Liver (tissue), 8 donors: ENCODE measurements at regions not wholly inside any gene's neighbourhood (a gene's known extent, or its start where the extent isn't known, plus 50 kb on each side); places are given as distances from the start of the nearest gene placed in this dataset.

Experiments
- DNase-seq: peaks from one replicate; pipeline ENCODE4 v3.0.0-alpha.2; 2017; ENCODE audit warnings: low spot score
- H3K27ac ChIP-seq, 2 donors: one replicate each; pipeline ENCODE4 v1.7.0; 2013; ENCODE audit warnings: inconsistent platforms in 2 of 2, low read length in 2 of 2, control low read depth in 1 of 2, low read depth in 1 of 2, mild to moderate bottlenecking in 1 of 2
- H3K27me3 ChIP-seq, 4 donors: one replicate each; pipeline versions ENCODE4 v1.6.1 to v1.7.0; 2013; ENCODE audit warnings: low read length in 3 of 4, inconsistent platforms in 1 of 4, mild to moderate bottlenecking in 1 of 4, moderate library complexity in 1 of 4; ENCODE audit not compliant: control insufficient read depth in 4 of 4, insufficient read depth in 4 of 4
- H3K36me3 ChIP-seq, 4 donors: one replicate each; pipeline versions ENCODE4 v1.6.1 to v1.7.0; 2013; ENCODE audit warnings: low read length in 3 of 4, mild to moderate bottlenecking in 3 of 4, low read depth in 1 of 4, moderate library complexity in 1 of 4; ENCODE audit not compliant: control insufficient read depth in 4 of 4, insufficient read depth in 3 of 4
- H3K4me1 ChIP-seq, 4 donors: one replicate each; pipeline versions ENCODE4 v1.6.1 to v1.7.0; 2013; ENCODE audit warnings: low read length in 3 of 4, mild to moderate bottlenecking in 3 of 4, moderate library complexity in 1 of 4; ENCODE audit not compliant: control insufficient read depth in 4 of 4, insufficient read depth in 4 of 4
- H3K4me3 ChIP-seq, 3 donors: one replicate each; pipeline versions ENCODE4 v1.6.1 to v1.7.0; 2013; ENCODE audit warnings: low read length in 3 of 3, control low read depth in 1 of 3, low read depth in 1 of 3, mild to moderate bottlenecking in 1 of 3
- H3K9ac ChIP-seq, 2 donors: one replicate each; pipeline ENCODE4 v1.7.0; 2013; ENCODE audit warnings: low read length in 2 of 2, mild to moderate bottlenecking in 2 of 2, moderate library complexity in 2 of 2, control low read depth in 1 of 2, low read depth in 1 of 2
- H3K9me3 ChIP-seq, 4 donors: one replicate each; pipeline versions ENCODE4 v1.6.1 to v1.7.0; 2013; ENCODE audit warnings: low read length in 3 of 4; ENCODE audit not compliant: control insufficient read depth in 4 of 4
- EGR1 ChIP-seq, 2 donors: IDR thresholded peaks; 2 replicates each; pipeline ENCODE4 v1.6.1; 2016 to 2018; ENCODE audit warnings: antibody characterized with exemption in 2 of 2, low read depth in 2 of 2
- FOXA1 ChIP-seq: IDR thresholded peaks from 2 replicates; pipeline ENCODE4 v1.6.1; 2016; ENCODE audit warnings: antibody characterized with exemption
- FOXA2 ChIP-seq: IDR thresholded peaks from 2 replicates; pipeline ENCODE4 v1.6.1; 2016; ENCODE audit warnings: antibody characterized with exemption
- GABPA ChIP-seq, 2 donors: IDR thresholded peaks in 1 of 2; conservative IDR thresholded peaks in 1 of 2; 2 replicates each; pipeline ENCODE4 v1.6.1; 2016; ENCODE audit warnings: antibody characterized with exemption in 2 of 2, mild to moderate bottlenecking in 1 of 2, moderate library complexity in 1 of 2
- HNF4A ChIP-seq, 2 donors: conservative IDR thresholded peaks; 2 replicates each; pipeline ENCODE4 v1.6.1; 2016; ENCODE audit warnings: antibody characterized with exemption in 2 of 2, mild to moderate bottlenecking in 2 of 2
- HNF4G ChIP-seq: IDR thresholded peaks from 2 replicates; pipeline ENCODE4 v1.6.1; 2016; ENCODE audit warnings: antibody characterized with exemption
- JUND ChIP-seq, 2 donors: IDR thresholded peaks; 2 replicates each; pipeline ENCODE4 v1.6.1; 2016; ENCODE audit warnings: antibody characterized with exemption in 2 of 2
- NR2F2 ChIP-seq: IDR thresholded peaks from 2 replicates; pipeline ENCODE4 v1.6.1; 2016; ENCODE audit warnings: antibody characterized with exemption
- RAD21 ChIP-seq, 2 donors: IDR thresholded peaks; 2 replicates each; pipeline ENCODE4 v1.6.1; 2016; ENCODE audit warnings: antibody characterized with exemption in 2 of 2, mild to moderate bottlenecking in 2 of 2
- RXRA ChIP-seq, 2 donors: IDR thresholded peaks; 2 replicates each; pipeline ENCODE4 v1.6.1; 2017 to 2018; ENCODE audit warnings: antibody characterized with exemption in 2 of 2, mild to moderate bottlenecking in 1 of 2
- SP1 ChIP-seq: IDR thresholded peaks from 2 replicates; pipeline ENCODE4 v1.6.1; 2018; ENCODE audit warnings: antibody characterized with exemption, mild to moderate bottlenecking
- TAF1 ChIP-seq: conservative IDR thresholded peaks from 2 replicates; pipeline ENCODE4 v1.6.1; 2016; ENCODE audit warnings: antibody characterized with exemption, mild to moderate bottlenecking
- YY1 ChIP-seq: IDR thresholded peaks from 2 replicates; pipeline ENCODE4 v1.6.1; 2016; ENCODE audit warnings: antibody characterized with exemption, mild to moderate bottlenecking
- WGBS: extraction: QIAGEN DNeasy Blood & Tissue Kit; methylation state at CpG from one replicate; pipeline ENCODE4 v1.1.7; 2013; 5-methylcytosine and 5-hydroxymethylcytosine counted together
- TF ChIP-seq, protein P1 (sequence below): fragments of 150-350 bp; IDR thresholded peaks from 2 replicates; pipeline ENCODE4 v1.5.1; 2017; ENCODE audit warnings: improper control_type of control experiment, low read depth, low read length; ENCODE audit not compliant: missing input control
- TF ChIP-seq, protein P2 (sequence below): IDR thresholded peaks from 2 replicates; pipeline ENCODE4 v1.6.1; 2016; ENCODE audit warnings: antibody characterized with exemption
- TF ChIP-seq, protein P3 (sequence below): IDR thresholded peaks from 2 replicates; pipeline ENCODE4 v1.6.1; 2016; ENCODE audit warnings: antibody characterized with exemption
- TF ChIP-seq, protein P4 (sequence below): IDR thresholded peaks from 2 replicates; pipeline ENCODE4 v1.6.1; 2016; ENCODE audit warnings: antibody characterized with exemption, mild to moderate bottlenecking
- TF ChIP-seq, protein P5 (sequence below): IDR thresholded peaks from 2 replicates; pipeline ENCODE4 v1.6.1; 2016; ENCODE audit warnings: antibody characterized with exemption
- donor health status: healthy.
- donor health status: healthy.
- donor health status: healthy.
- donor health status: healthy.
- donor health status: healthy.

DNA sequence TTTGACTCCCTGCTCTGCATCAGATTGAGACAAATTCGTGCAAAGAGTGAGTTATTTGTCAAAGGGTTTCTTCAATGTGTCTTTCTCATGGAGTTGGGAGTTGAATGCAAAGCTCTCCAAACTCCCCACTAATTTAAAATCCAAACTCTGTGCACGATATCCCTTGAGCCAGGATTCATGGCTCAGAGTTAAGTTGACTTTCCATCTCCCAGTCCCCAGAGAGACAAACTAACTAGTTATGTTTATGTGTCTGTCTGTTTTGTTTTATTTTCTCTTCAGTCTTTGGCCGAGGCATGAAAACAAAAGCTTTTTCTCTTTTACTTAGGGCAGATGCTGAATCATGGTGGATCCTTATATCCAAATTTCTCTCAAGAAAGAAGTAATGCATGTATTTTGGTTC is 570.0 kb upstream of the CDH5 start:
- no peak for DNase-seq
- TF ChIP-seq HNF4G (no peak), NR2F2 (no peak), HNF4A (conservative IDR thresholded peaks at IDR 0.05) (no peak), RXRA (IDR thresholded peaks at IDR 0.05) (no peak), GABPA (IDR thresholded peaks at IDR 0.05 in 1 of 2, conservative IDR thresholded peaks at IDR 0.05 in 1 of 2) (no peak), SP1 (no peak), YY1 (no peak), FOXA2 (no peak), TAF1 (no peak), RAD21 (IDR thresholded peaks at IDR 0.05) (no peak), FOXA1 (no peak), EGR1 (IDR thresholded peaks at IDR 0.05; ENCODE audit: low read depth in 2 of 2) (no peak), JUND (IDR thresholded peaks at IDR 0.05) (no peak)
- TF ChIP-seq, protein P1, sequence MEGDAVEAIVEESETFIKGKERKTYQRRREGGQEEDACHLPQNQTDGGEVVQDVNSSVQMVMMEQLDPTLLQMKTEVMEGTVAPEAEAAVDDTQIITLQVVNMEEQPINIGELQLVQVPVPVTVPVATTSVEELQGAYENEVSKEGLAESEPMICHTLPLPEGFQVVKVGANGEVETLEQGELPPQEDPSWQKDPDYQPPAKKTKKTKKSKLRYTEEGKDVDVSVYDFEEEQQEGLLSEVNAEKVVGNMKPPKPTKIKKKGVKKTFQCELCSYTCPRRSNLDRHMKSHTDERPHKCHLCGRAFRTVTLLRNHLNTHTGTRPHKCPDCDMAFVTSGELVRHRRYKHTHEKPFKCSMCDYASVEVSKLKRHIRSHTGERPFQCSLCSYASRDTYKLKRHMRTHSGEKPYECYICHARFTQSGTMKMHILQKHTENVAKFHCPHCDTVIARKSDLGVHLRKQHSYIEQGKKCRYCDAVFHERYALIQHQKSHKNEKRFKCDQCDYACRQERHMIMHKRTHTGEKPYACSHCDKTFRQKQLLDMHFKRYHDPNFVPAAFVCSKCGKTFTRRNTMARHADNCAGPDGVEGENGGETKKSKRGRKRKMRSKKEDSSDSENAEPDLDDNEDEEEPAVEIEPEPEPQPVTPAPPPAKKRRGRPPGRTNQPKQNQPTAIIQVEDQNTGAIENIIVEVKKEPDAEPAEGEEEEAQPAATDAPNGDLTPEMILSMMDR = no peak
- TF ChIP-seq, protein P2, sequence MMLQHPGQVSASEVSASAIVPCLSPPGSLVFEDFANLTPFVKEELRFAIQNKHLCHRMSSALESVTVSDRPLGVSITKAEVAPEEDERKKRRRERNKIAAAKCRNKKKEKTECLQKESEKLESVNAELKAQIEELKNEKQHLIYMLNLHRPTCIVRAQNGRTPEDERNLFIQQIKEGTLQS = no peak
- TF ChIP-seq, protein P3, sequence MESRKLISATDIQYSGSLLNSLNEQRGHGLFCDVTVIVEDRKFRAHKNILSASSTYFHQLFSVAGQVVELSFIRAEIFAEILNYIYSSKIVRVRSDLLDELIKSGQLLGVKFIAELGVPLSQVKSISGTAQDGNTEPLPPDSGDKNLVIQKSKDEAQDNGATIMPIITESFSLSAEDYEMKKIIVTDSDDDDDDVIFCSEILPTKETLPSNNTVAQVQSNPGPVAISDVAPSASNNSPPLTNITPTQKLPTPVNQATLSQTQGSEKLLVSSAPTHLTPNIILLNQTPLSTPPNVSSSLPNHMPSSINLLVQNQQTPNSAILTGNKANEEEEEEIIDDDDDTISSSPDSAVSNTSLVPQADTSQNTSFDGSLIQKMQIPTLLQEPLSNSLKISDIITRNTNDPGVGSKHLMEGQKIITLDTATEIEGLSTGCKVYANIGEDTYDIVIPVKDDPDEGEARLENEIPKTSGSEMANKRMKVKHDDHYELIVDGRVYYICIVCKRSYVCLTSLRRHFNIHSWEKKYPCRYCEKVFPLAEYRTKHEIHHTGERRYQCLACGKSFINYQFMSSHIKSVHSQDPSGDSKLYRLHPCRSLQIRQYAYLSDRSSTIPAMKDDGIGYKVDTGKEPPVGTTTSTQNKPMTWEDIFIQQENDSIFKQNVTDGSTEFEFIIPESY = no peak
- TF ChIP-seq, protein P4, sequence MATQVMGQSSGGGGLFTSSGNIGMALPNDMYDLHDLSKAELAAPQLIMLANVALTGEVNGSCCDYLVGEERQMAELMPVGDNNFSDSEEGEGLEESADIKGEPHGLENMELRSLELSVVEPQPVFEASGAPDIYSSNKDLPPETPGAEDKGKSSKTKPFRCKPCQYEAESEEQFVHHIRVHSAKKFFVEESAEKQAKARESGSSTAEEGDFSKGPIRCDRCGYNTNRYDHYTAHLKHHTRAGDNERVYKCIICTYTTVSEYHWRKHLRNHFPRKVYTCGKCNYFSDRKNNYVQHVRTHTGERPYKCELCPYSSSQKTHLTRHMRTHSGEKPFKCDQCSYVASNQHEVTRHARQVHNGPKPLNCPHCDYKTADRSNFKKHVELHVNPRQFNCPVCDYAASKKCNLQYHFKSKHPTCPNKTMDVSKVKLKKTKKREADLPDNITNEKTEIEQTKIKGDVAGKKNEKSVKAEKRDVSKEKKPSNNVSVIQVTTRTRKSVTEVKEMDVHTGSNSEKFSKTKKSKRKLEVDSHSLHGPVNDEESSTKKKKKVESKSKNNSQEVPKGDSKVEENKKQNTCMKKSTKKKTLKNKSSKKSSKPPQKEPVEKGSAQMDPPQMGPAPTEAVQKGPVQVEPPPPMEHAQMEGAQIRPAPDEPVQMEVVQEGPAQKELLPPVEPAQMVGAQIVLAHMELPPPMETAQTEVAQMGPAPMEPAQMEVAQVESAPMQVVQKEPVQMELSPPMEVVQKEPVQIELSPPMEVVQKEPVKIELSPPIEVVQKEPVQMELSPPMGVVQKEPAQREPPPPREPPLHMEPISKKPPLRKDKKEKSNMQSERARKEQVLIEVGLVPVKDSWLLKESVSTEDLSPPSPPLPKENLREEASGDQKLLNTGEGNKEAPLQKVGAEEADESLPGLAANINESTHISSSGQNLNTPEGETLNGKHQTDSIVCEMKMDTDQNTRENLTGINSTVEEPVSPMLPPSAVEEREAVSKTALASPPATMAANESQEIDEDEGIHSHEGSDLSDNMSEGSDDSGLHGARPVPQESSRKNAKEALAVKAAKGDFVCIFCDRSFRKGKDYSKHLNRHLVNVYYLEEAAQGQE = no peak
- TF ChIP-seq, protein P5, sequence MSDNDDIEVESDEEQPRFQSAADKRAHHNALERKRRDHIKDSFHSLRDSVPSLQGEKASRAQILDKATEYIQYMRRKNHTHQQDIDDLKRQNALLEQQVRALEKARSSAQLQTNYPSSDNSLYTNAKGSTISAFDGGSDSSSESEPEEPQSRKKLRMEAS = no peak
- H3K9me3 ChIP-seq = no peaks in the 10 kb centered on the region
- H3K4me1 ChIP-seq = no peaks in the 10 kb centered on the region
- no peaks in the 10 kb centered on the region for H3K36me3 ChIP-seq
- 49% methylated on average over 3 of the region's 3 CpGs for WGBS
- H3K27me3 ChIP-seq = no peaks in the 10 kb centered on the region
- H3K27ac ChIP-seq = no peak overlapping the region
- H3K9ac ChIP-seq = no peak overlapping the region
- H3K4me3 ChIP-seq = no peak overlapping the region

DNA sequence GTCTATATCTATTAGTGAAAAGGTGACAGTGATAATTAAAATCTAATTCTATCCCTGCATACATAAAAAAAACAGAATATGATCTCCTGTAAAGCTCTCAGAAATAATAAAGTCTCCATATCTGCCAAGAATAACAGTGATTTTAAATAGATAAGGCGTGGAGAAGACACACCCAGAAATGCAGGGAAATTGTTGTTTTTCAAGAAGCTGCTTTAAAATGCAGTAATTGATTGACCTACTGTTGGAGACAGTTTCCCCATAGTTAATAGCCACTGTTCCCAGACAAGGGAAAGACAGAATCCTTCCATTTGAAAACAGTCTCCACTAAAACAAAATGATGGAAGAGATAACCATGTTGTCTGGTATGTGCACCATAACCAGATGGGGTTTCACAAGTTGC is 571.5 kb upstream of the CDH5 start:
- Histone ChIP-seq H3K27ac (no peak overlapping the region), H3K9ac (no peak overlapping the region), H3K4me1 (no peaks in the 10 kb centered on the region), H3K27me3 (no peaks in the 10 kb centered on the region), H3K4me3 (no peak overlapping the region), H3K36me3 (no peaks in the 10 kb centered on the region), H3K9me3 (no peaks in the 10 kb centered on the region)
- WGBS = 46% methylated on average over 1 of the region's 1 CpG
- DNase-seq = no peak
- TF ChIP-seq JUND (IDR thresholded peaks at IDR 0.05) (no peak), RXRA (IDR thresholded peaks at IDR 0.05) (no peak), RAD21 (IDR thresholded peaks at IDR 0.05) (no peak), NR2F2 (no peak), FOXA2 (no peak), SP1 (no peak), FOXA1 (no peak), TAF1 (no peak), HNF4A (conservative IDR thresholded peaks at IDR 0.05) (no peak), GABPA (IDR thresholded peaks at IDR 0.05 in 1 of 2, conservative IDR thresholded peaks at IDR 0.05 in 1 of 2) (no peak)
- TF ChIP-seq, protein P2 = no peak
- TF ChIP-seq, protein P3 = no peak
- TF ChIP-seq, protein P1 = no peak
